AG10803 (cell line): ENCODE measurements at regions not wholly inside any gene's neighbourhood (a gene's known extent, or its start where the extent isn't known, plus 50 kb on each side); places are given as distances from the start of the nearest gene placed in this dataset.
"Not testable (repeated sequence)": the region's sequence is repeated elsewhere in the genome, so short reads cannot be mapped to it uniquely, and the experiment has no call there.

Source experiments
- DNase-seq: peaks from one replicate; pipeline ENCODE4 v3.0.0; 2010; ENCODE audit warnings: low read depth
- H3K4me3 ChIP-seq: 2 replicates; pipeline ENCODE4 v1.5.1; 2011; ENCODE audit warnings: mild to moderate bottlenecking, low read length, control low read depth
- TF ChIP-seq, protein P1 (sequence below): conservative IDR thresholded peaks from 2 replicates; pipeline ENCODE4 v1.5.1; 2011; ENCODE audit warnings: mild to moderate bottlenecking, low read length, control low read depth, inconsistent platforms

DNA sequence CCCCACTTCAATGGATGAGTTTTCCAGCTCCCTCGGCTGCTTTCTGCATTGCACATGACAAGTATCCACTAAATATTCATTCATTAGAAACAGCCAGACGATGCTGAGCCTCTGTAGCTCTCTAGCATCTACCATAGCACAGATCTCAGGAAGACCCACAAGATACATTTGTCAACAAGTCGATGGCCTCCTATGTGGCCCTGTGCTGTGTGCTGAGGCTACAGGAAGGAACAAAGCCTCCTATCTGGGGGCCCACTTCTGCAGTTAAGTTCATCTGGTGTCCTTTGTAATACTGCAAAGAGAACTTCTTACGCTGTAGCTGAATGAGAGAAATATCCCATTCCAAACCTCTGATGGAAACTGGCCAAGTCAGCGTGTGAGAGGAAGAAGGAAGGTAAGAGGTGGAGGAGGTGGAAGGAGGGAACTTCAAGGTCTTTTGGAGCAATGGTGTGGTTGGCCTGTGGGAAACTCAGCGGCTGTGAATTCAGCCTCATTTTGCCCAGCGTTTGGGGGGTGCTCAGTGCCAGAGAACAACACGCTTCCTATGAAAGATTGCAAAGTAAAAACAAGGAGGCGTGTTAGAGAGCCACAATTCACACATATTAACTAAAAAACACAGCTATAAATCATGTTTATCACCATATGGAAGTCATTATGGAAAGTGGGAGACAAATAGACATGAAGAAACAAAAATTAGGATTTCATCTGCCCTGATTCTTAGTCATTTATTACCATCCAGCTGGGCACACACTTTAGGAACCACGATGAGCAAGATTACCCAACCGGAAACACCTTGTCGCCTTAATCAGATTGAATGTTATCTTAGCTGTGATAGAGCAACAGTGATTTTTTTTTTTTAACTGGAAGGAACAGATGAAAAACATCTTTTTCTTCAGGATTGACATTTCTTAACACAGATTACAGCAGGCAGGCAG is 62.2 kb upstream of the USP6NL start:
- TF ChIP-seq, protein P1, sequence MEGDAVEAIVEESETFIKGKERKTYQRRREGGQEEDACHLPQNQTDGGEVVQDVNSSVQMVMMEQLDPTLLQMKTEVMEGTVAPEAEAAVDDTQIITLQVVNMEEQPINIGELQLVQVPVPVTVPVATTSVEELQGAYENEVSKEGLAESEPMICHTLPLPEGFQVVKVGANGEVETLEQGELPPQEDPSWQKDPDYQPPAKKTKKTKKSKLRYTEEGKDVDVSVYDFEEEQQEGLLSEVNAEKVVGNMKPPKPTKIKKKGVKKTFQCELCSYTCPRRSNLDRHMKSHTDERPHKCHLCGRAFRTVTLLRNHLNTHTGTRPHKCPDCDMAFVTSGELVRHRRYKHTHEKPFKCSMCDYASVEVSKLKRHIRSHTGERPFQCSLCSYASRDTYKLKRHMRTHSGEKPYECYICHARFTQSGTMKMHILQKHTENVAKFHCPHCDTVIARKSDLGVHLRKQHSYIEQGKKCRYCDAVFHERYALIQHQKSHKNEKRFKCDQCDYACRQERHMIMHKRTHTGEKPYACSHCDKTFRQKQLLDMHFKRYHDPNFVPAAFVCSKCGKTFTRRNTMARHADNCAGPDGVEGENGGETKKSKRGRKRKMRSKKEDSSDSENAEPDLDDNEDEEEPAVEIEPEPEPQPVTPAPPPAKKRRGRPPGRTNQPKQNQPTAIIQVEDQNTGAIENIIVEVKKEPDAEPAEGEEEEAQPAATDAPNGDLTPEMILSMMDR = no peak
- DNase-seq = peak; percentile 84
- no peak overlapping the region for H3K4me3 ChIP-seq

DNA sequence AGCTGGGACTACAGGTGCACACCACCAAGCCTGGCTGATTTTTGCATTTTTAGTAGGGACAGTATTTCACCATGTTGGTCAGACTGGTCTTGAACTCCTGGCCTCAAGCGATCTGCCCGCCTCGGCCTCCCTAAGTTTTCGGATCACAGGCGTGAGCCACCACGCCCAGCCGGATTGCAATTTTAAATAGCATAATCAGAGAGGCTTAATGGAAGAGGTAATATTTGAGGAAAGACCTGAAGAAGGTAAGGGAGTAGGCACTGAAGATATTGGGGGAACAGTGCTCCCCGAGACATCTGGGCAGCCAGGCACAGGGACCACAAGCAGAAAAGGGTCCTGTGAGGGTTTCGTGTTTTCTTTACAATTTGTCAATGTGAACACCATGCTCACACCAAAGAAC is 61.4 kb upstream of the USP6NL start:
- H3K4me3 ChIP-seq = no peak overlapping the region
- DNase-seq = no peak
- TF ChIP-seq, protein P1 = no peak

DNA sequence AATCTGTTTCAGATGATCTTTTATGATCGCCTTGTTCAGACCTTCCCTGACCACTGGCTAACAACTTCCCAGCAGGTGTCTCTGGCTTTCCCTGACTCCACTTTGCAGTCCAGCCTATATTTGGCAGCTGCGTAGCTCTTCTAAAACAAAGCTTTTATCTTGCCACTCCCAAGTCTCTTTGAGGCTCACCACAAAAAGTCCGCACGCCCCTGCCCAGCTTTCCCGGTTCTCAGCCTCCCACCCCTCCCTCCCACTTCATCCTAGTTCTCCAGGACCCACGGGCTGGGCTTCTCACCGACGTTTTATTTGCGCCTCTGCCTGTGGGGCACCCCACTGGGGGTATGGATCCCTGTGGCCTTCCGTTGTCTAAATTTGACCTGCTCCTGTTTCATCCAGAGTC is 58.9 kb upstream of the USP6NL start:
- DNase-seq = no peak
- no peak overlapping the region for H3K4me3 ChIP-seq
- TF ChIP-seq, protein P1 = no peak

DNA sequence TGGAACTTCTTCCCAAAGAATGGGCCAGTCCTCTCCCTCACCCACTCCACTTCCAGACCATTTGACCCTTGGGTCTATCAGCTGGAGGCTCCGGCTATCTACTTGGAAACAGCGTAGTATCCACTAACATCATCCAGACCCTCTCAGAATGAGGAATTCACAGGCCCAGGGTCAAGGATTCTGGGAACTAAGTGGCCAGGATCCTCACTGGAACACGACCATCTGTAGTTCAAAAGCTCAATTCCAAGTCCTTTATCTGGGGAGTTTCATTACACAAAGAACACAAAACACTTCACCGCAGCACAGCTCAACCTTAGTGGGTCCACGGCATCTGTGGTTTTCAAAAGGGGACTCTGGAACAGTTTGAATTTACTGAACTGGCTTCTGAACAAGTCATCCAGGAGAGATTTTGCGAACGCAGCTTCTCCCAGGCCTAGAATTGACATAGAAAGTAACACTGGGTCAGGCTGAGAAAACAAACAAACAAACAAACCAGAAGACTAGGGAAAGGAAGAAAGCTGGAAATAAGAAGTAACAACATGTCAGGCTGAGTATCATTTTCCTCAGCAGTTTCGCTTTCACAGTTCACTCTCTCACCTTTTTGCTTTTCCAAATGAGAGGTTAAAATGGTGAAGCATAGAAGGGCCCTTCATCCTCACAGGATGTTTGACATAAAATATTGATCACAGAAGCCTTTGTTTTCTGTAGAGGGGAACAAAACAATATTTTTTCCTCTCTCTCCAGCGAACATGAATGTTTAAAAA is 57.6 kb upstream of the USP6NL start:
- H3K4me3 ChIP-seq = no peak overlapping the region
- DNase-seq = no peak
- TF ChIP-seq, protein P1 = no peak

DNA sequence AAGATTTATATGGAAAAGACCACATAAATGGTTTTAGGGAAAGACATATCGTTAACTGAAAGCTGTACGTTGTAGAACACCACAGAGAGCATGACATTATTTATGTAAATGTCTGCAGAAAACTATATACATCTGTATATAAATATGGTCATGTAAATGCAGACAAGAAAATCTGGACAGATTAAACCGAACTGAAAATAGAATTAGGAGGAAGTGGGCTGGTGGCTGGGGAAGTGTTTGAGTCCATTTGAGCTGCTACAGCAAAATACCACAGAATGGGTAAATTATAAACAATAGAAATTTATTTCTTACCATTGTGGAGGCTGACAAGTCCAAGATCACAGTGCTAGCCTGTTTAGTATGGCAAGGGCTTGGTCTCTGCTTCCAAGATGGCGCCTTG is 56.3 kb upstream of the USP6NL start:
- no peak for DNase-seq
- TF ChIP-seq, protein P1 = no peak
- no peak overlapping the region for H3K4me3 ChIP-seq

DNA sequence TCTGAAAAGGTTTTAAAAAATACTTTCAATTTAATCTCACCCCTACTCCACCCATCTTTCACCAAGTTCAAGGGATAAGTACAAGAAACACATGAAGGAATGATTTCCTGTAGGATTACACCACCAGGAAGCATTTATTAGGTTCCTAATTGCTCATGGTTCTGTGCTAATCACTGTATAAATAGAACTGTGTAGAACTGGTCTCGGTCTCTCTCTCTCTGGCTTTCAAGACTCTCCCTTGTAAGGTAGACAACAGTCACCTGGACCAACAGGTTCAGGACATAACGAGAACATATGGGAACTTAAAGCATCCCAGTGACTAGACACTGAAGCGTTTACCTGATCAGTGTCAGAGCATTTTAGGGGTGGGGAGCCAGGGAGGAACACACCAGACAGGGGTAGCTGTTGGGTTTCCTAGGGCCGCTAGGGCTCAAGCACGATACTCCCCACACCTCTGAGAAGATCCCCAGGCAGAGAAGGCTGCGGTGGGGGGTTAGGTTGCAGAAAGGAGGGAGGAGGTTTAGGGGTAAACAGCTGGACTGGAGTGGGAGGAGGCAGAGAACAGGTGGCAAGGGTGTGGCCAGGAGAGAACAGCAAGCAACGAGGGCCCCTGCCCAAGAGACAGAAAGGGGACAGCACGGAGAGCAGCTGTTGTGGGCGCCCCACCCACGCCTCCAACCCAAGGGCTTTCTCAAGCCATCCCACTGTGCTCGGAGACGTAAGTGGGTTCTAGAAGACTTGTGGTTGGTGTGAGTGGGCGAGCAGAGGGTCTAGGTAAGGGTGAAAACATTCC is 52.5 kb upstream of the USP6NL start:
- no peak for DNase-seq
- TF ChIP-seq, protein P1 = no peak
- H3K4me3 ChIP-seq = no peak overlapping the region

DNA sequence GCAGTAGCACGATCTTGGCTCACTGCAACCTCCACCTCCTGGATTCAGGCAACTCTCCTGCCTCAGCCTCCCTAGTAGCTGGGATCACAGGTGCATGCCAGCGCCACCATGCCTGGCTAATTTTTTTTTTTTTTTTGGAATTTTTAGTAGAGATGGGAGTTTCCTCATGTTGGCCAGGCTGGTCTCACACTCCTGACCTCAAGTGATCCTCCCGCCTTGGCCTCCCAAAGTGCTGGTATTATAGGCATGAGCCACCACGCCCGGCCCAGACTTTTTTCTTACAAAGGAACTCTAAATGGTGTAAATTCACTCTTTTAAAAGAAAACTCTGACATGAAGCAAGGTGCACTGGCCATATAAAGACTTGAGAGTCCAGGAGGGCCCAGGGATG is 51.7 kb upstream of the USP6NL start:
- DNase-seq, H3K4me3 ChIP-seq: not testable (repeated sequence)
